Progenitor cell of endocrine pancreas (in vitro differentiated cells): ENCODE measurements at regions not wholly inside any gene's neighbourhood (a gene's known extent, or its start where the extent isn't known, plus 50 kb on each side); places are given as distances from the start of the nearest gene placed in this dataset.

Experiments
- DNase-seq: peaks from one replicate; pipeline ENCODE4 v3.0.0; 2021; ENCODE audit warnings: low spot score; ENCODE audit not compliant: unreplicated experiment
- H3K27ac Mint-ChIP-seq: 2 replicates; pipeline ENCODE4 v1.8.0; 2021; ENCODE audit warnings: mild to moderate bottlenecking, moderate library complexity, mixed read lengths
- H3K27me3 Mint-ChIP-seq: 2 replicates; pipeline ENCODE4 v1.8.0; 2021; ENCODE audit warnings: mixed read lengths
- H3K36me3 Mint-ChIP-seq: 2 replicates; pipeline ENCODE4 v1.8.0; 2022; ENCODE audit warnings: mixed read lengths; ENCODE audit not compliant: insufficient read depth
- H3K4me1 Mint-ChIP-seq: 2 replicates; pipeline ENCODE4 v1.8.0; 2021; ENCODE audit warnings: low read depth, mixed read lengths
- H3K4me3 Mint-ChIP-seq: 2 replicates; pipeline ENCODE4 v1.8.0; 2021; ENCODE audit warnings: low read depth, mild to moderate bottlenecking, moderate library complexity, mixed read lengths
- H3K9me3 Mint-ChIP-seq: 2 replicates; pipeline ENCODE4 v1.8.0; 2021; ENCODE audit warnings: low read depth, mixed read lengths
- TF ChIP-seq, protein P1 (sequence below): fragments of 200-600 bp; sonication (generic); IDR thresholded peaks from one replicate; pipeline ENCODE4 v1.5.0; 2021; ENCODE audit warnings: antibody characterized with exemption, mild to moderate bottlenecking; ENCODE audit not compliant: unreplicated experiment

DNA sequence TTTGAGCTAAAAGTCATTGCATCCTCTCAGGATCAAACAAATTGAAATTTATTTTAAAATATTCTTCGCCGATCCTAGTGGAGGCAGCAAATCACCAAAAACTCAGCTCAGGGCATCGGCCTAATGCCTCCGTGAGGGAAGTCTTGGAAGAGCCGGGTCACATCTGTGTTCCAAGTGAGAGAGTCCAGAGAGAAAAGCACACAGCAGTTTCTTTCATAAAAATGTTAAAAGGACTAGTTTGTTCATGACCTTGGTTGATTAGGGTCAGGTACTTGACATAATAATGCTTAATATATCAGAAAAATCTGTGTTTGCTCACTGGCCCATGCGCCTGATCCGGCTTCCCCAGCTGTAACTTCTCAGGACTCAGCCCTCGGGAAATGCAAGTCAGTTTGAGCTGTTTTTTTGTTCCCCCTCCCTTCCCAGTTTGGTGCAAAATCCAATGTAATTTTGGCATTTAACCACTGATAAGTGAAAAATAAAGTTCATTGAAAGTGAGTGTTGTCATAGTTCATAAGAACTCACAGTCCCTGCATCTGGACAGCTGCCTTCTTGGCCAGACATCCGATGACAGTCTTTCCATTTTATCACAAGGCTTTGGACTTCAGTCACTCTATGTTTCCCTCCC is 161.7 kb downstream of the CAND1 start:
- no peak for DNase-seq
- Mint-ChIP-seq H3K9me3 (no peaks in the 10 kb centered on the region), H3K4me3 (no peak overlapping the region), H3K27me3 (peaks cover 6% of the 10 kb centered on the region), H3K27ac (no peak overlapping the region), H3K36me3 (no peaks in the 10 kb centered on the region), H3K4me1 (peaks cover 3% of the 10 kb centered on the region)
- TF ChIP-seq, protein P1, sequence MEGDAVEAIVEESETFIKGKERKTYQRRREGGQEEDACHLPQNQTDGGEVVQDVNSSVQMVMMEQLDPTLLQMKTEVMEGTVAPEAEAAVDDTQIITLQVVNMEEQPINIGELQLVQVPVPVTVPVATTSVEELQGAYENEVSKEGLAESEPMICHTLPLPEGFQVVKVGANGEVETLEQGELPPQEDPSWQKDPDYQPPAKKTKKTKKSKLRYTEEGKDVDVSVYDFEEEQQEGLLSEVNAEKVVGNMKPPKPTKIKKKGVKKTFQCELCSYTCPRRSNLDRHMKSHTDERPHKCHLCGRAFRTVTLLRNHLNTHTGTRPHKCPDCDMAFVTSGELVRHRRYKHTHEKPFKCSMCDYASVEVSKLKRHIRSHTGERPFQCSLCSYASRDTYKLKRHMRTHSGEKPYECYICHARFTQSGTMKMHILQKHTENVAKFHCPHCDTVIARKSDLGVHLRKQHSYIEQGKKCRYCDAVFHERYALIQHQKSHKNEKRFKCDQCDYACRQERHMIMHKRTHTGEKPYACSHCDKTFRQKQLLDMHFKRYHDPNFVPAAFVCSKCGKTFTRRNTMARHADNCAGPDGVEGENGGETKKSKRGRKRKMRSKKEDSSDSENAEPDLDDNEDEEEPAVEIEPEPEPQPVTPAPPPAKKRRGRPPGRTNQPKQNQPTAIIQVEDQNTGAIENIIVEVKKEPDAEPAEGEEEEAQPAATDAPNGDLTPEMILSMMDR, result no peak

DNA sequence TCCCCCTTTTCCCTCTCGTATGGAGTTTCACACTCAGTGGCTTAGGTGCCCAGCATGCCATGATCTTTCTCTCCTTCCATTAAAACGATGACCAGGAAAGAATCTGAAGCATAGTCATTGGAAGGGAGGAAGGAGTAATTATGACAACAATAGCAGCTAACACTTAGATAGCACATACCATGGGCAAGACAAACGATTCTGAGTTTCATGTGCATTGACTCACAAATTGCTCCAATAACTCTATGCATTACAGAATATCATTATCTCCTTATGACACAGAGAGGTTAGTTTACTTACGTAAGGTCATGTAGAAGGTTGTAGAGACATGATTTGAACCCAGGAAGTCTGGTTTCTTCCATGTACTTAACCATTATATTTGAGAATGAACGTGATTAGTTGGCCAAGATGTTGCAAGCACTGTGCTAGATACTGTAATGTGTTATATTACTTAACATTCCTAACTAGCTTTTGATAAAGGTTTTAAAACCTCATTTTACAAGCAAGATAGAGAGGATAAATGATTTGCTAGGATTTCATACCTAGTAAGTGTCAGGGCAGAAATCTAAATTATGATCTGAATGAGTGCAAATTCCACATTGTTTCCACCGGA is 162.4 kb downstream of the CAND1 start:
- Mint-ChIP-seq H3K4me1 (peaks cover 3% of the 10 kb centered on the region), H3K9me3 (no peaks in the 10 kb centered on the region), H3K36me3 (no peaks in the 10 kb centered on the region), H3K27me3 (peaks cover 6% of the 10 kb centered on the region), H3K4me3 (no peak overlapping the region), H3K27ac (no peak overlapping the region)
- DNase-seq, result no peak
- TF ChIP-seq, protein P1, result no peak

DNA sequence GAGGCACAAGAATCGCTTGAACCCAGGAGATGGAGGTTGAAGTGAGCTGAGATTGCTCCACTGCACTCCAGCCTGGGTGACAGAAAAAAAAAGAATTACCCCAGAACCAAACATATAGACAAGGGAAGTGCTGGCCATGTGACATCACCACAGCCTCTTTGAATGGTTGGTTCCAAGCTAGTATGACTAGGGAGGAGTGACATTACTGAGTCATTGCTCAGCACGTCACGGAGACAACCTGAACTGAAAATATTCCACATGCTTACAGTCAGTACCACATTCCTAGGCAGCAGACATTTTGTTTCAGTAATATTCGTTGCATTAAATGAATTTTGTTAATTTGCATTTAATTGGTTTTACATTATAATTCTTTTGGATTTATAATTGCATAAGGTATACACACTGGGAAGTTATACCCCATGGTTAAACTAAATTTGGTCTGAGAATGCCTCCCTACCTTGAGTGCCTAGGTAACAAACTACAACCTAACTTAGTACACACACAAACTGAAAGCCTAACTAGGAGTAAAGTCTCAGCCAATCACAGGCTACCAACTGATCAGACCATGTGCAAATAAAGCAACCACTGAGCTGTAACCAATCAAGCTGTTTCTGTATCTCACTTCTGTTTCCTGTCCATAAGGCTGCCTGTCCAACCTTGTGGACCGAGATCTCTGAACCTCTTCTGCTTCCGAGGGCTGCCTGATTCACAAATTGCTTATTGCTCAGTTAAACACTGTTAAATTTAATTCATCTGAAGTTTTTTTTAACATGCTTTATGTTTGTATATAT is 164.4 kb downstream of the CAND1 start:
- TF ChIP-seq, protein P1, result no peak
- H3K27ac Mint-ChIP-seq, result no peak overlapping the region
- no peaks in the 10 kb centered on the region for H3K36me3 Mint-ChIP-seq

DNA sequence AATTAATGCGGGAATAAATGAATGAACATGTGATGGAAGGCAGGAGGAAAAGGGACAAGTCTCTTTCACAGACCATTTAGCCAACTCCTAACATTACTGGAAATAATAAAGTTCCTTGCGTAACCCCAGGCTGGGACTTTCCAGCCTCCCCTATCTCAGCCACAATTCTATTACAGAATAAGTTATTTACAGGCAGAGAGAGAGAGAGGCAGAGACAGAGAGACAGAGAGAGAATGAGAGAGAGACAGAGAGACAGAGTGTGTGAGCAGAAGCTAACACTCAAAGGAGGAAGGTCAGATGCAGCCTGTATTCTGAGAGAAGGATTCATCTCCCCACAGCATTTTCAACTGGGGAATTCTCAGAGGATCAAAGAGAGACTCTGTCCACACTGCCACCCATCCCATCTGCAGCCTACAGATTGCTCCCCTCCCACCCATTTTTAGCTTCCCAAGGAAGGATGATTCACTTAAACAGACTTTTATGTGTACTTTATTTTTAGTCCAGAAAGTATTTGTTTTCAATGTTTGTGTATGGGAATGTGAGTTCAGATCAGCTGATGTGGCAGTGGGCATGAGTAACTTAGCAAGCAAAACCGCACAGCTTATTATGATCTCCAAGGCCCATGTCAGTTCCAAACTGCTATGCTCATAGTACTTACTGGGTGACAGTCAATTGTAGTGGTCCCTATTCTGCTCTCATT is 165.7 kb downstream of the CAND1 start:
- peaks cover 3% of the 10 kb centered on the region for H3K4me1 Mint-ChIP-seq
- H3K36me3 Mint-ChIP-seq, result no peaks in the 10 kb centered on the region
- TF ChIP-seq, protein P1, result no peak
- no peak for DNase-seq
- no peak overlapping the region for H3K27ac Mint-ChIP-seq
- no peaks in the 10 kb centered on the region for H3K27me3 Mint-ChIP-seq
- peaks cover 4% of the 10 kb centered on the region for H3K9me3 Mint-ChIP-seq
- H3K4me3 Mint-ChIP-seq, result no peak overlapping the region

More for the DNA sequence above, 164.4 kb downstream of the CAND1 start:
- no peaks in the 10 kb centered on the region for H3K27me3 Mint-ChIP-seq
- H3K9me3 Mint-ChIP-seq, result no peaks in the 10 kb centered on the region
- DNase-seq, result no peak
- H3K4me1 Mint-ChIP-seq, result peaks cover 3% of the 10 kb centered on the region
- no peak overlapping the region for H3K4me3 Mint-ChIP-seq

DNA sequence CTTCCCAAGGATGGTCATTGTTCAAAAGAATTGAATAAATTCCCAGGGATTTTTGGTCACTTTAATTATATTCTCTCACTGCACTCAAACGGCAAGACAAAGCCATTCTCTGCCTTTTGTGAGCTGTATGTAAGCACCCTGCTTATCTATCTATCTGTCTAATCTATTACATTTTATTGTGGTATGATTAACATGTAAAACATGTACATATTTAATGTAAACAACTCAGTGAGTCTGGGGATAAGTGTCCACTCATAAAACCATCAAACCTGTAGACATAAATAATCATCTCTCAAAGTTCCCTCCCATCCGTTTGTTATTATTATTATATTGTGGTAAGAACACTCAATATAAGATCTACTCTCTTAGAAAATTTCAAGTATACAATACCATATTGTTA is 167.1 kb downstream of the CAND1 start:
- H3K4me1 Mint-ChIP-seq, result no peaks in the 10 kb centered on the region
- H3K36me3 Mint-ChIP-seq, result no peaks in the 10 kb centered on the region
- TF ChIP-seq, protein P1, result no peak
- DNase-seq, result no peak
- H3K9me3 Mint-ChIP-seq, result peaks cover 4% of the 10 kb centered on the region
- H3K27me3 Mint-ChIP-seq, result no peaks in the 10 kb centered on the region
- no peak overlapping the region for H3K4me3 Mint-ChIP-seq
- H3K27ac Mint-ChIP-seq, result no peak overlapping the region
